HEK293T (cell line): ENCODE measurements at regions not wholly inside any gene's neighbourhood (a gene's known extent, or its start where the extent isn't known, plus 50 kb on each side); places are given as distances from the start of the nearest gene placed in this dataset.

Experiments used
- FOXM1 ChIP-seq: fragments of 450-650 bp; IDR thresholded peaks from 2 replicates; pipeline ENCODE4 v1.6.1; 2017; ENCODE audit warnings: mild to moderate bottlenecking, borderline replicate concordance
- SP1 ChIP-seq: fragments of 450-650 bp; IDR thresholded peaks from 2 replicates; pipeline ENCODE4 v1.6.1; 2017

DNA sequence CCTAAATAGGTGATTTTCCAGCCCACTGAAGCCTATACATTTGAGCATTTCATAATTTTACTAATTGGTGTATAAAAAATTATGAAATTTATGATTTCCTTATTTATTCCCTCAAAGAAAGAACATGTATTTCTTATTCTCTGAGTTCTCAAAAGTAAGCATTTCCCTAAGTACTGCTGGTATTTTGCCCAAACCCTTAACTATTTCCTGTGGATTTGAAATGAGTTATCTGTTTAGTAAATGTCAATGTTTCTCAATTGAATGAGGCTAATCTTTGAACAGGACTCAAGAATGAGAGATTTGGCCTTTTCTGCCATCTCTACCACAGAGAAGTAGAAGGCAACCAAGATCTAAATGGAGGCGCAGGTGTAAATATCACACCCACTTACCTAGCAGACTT, 751.7 kb downstream of the TLE1 start:
- TF ChIP-seq FOXM1 (no peak), SP1 (no peak)
